DND-41 (cell line): ENCODE measurements at regions not wholly inside any gene's neighbourhood (a gene's known extent, or its start where the extent isn't known, plus 50 kb on each side); places are given as distances from the start of the nearest gene placed in this dataset.

Experiments
- EZH2 ChIP-seq: IDR thresholded peaks from 3 replicates; pipeline ENCODE4 v1.6.1; 2012; ENCODE audit warnings: borderline replicate concordance, low read depth, mild to moderate bottlenecking, moderate library complexity, low read length, inconsistent platforms; ENCODE audit not compliant: severe bottlenecking
- TF ChIP-seq, protein P1 (sequence below): IDR thresholded peaks from 2 replicates; pipeline ENCODE4 v1.5.1; 2012; ENCODE audit warnings: borderline replicate concordance, low read length, moderate library complexity, mild to moderate bottlenecking; ENCODE audit not compliant: poor library complexity, severe bottlenecking; ENCODE audit errors: extremely low read depth

DNA sequence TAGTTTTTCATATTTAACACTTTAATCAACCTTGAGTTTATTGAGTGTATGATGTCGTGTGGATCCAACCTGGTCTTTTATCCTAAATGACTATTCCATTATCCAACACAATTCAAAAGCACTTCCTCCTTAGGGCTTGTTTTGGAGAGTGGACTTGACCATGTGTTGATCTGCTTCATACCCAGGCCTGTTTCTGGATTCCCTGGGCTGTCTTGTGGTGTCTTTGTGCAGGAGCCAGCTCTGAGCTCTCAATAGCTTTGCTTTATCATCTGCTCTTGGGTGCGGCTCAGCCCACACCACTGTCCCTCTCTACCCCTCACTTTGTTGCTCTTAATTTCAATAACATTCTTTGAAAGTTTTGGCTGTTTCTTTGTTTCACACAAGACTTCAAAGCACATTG lies 70.9 kb upstream of the CHST15 start:
- TF ChIP-seq EZH2: no peak
- TF ChIP-seq, protein P1, sequence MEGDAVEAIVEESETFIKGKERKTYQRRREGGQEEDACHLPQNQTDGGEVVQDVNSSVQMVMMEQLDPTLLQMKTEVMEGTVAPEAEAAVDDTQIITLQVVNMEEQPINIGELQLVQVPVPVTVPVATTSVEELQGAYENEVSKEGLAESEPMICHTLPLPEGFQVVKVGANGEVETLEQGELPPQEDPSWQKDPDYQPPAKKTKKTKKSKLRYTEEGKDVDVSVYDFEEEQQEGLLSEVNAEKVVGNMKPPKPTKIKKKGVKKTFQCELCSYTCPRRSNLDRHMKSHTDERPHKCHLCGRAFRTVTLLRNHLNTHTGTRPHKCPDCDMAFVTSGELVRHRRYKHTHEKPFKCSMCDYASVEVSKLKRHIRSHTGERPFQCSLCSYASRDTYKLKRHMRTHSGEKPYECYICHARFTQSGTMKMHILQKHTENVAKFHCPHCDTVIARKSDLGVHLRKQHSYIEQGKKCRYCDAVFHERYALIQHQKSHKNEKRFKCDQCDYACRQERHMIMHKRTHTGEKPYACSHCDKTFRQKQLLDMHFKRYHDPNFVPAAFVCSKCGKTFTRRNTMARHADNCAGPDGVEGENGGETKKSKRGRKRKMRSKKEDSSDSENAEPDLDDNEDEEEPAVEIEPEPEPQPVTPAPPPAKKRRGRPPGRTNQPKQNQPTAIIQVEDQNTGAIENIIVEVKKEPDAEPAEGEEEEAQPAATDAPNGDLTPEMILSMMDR: no peak
